Heart left ventricle (tissue), 16 donors: ENCODE measurements at regions not wholly inside any gene's neighbourhood (a gene's known extent, or its start where the extent isn't known, plus 50 kb on each side); places are given as distances from the start of the nearest gene placed in this dataset.

Experiments used
- ATAC-seq, 4 donors: fragments of 200-7000 bp; cut with Tn5 transposase; one replicate each; pipeline ENCODE4 v1.9.1; 2020 to 2022; ENCODE audit warnings: moderate library complexity in 4 of 4, mild to moderate bottlenecking in 3 of 4, moderate number of reproducible peaks in 1 of 4
- DNase-seq, 5 donors: peaks; one replicate each; pipeline ENCODE4 v3.0.0-alpha.2; 2020
- H3K27ac ChIP-seq, 12 donors: fragments of 200-600 bp; sonication (generic) in 4 of 12; one replicate each; pipeline versions ENCODE4 v1.5.0 to v1.8.0; 2016 to 2022; ENCODE audit warnings: mild to moderate bottlenecking in 2 of 12
- H3K27me3 ChIP-seq, 9 donors: fragments of 200-600 bp; sonication (generic) in 2 of 9; one replicate each; pipeline versions ENCODE4 v1.5.1 to v1.8.0; 2016 to 2022; ENCODE audit warnings: mild to moderate bottlenecking in 3 of 9
- H3K36me3 ChIP-seq, 9 donors: fragments of 200-600 bp; sonication (generic) in 2 of 9; one replicate each; pipeline versions ENCODE4 v1.5.0 to v1.8.0; 2018 to 2022; ENCODE audit warnings: mild to moderate bottlenecking in 2 of 9
- H3K4me1 ChIP-seq, 12 donors: fragments of 200-600 bp; sonication (generic) in 4 of 12; one replicate each; pipeline versions ENCODE4 v1.5.0 to v1.8.0; 2016 to 2022; ENCODE audit warnings: mild to moderate bottlenecking in 3 of 12
- H3K4me3 ChIP-seq, 12 donors: fragments of 200-600 bp; sonication (generic) in 4 of 12; one replicate each; pipeline versions ENCODE4 v1.5.0 to v1.8.0; 2017 to 2022; ENCODE audit warnings: mild to moderate bottlenecking in 9 of 12, moderate library complexity in 4 of 12
- H3K9me3 ChIP-seq, 12 donors: fragments of 200-600 bp; sonication (generic) in 4 of 12; one replicate each; pipeline versions ENCODE4 v1.5.0 to v1.8.0; 2016 to 2022; ENCODE audit warnings: mild to moderate bottlenecking in 1 of 12
- CTCF ChIP-seq, 12 donors: fragments of 200-600 bp; sonication (generic) in 4 of 12; IDR thresholded peaks; one replicate each; pipeline versions ENCODE4 v1.5.0 to v1.8.0; 2018 to 2022; ENCODE audit warnings: antibody characterized with exemption in 12 of 12, mild to moderate bottlenecking in 5 of 12
- POLR2A ChIP-seq, 2 donors: fragments of 450-650 bp; IDR thresholded peaks; one replicate each; pipeline ENCODE4 v1.6.1; 2017; ENCODE audit warnings: antibody characterized with exemption in 2 of 2, mild to moderate bottlenecking in 2 of 2, moderate library complexity in 2 of 2
- WGBS, 4 donors: extraction: QIAGEN DNeasy Blood & Tissue Kit in 2 of 4; methylation state at CpG; one replicate each; pipeline versions ENCODE4 v1.1.5 to v1.1.7; 2013 to 2018; 5-methylcytosine and 5-hydroxymethylcytosine counted together
- intact Hi-C, 10 donors: fragments of 100-400 bp; cut with DNase I; formaldehyde crosslinking; loops; one replicate each; pipeline versions ENCODE4 v1.11.1 to v1.14.2; 2022
- donor health status: ischemic (EF 13 %, LVEDD 7.1; RV severe dilation, severe dysfunction).
- donor health status: healthy with polysubstance abuse.
- donor health status: DM: no; HTN: yes; CAD: no.
- donor health status: DM: no; HTN: no; CAD: no.
- donor health status: ischemic (EF 25% LVEDD 6.9; RV normal size, moderate dysfunction).
- donor health status: ischemic (EF 25% LVEDD 5.7; RV mildly dilated, moderate dysfunction).
- donor health status: healthy.
- donor health status: DM: yes; HTN: yes; CAD: no.
- donor health status: ischemic (EF 35%, LVEDD 5.7; RV mildly dilated, moderate dysfunction).
- donor health status: nonischemic (EF 11% LVEDD 7.7; RV severe dilation, severe dysfunction).
- donor health status: DM: yes; HTN: yes; CAD: no.
- donor health status: PGD.
- donor health status: ischemic (EF 29% LVEDD 5.4; RV normal size, mild dysfunction).
- donor health status: nonischemic (EF 23%, LVEDD 6.1; RV moderate dilation, normal function).

- Histone ChIP-seq H3K36me3 (no peaks in the 10 kb centered on the region), H3K27me3 (no peaks in the 10 kb centered on the region), H3K4me1 (peaks cover 0 to 4% (median 0%) of the 10 kb centered on the region in 12 donors), H3K4me3 (no peak overlapping the region), H3K27ac (no peak overlapping the region), H3K9me3 (no peaks in the 10 kb centered on the region)
- intact Hi-C loops, result loop anchor here in 2 of 10 donors (10.0 kb wide), 2 partner anchors 112 to 302 kb away; no protein-coding TSS in a partner anchor
- no peak for ATAC-seq
- no peak for DNase-seq
- TF ChIP-seq CTCF (IDR thresholded peaks at IDR 0.05), result no peak
- TF ChIP-seq POLR2A (IDR thresholded peaks at IDR 0.05), result no peak
- 75 to 76% (median 75%) methylated on average over 6 of the region's 6 CpGs for WGBS, 4 donors
These were observed 734.0 kb upstream of the NR2F2 start for GRCh38 chr15:95596496-95596895.

GRCh38 chr15:95598251-95598855 lies 732.1 kb upstream of the NR2F2 start:
- H3K27ac ChIP-seq, result no peak overlapping the region
- intact Hi-C loops, result loop anchor here in 2 of 10 donors (10.0 kb wide), 2 partner anchors 114 to 304 kb away; no protein-coding TSS in a partner anchor
- H3K27me3 ChIP-seq, result no peaks in the 10 kb centered on the region
- peaks cover 0 to 4% (median 0%) of the 10 kb centered on the region in 12 donors for H3K4me1 ChIP-seq
- 73 to 86% (median 83%) methylated on average over 8 of the region's 8 CpGs for WGBS, 4 donors
- H3K9me3 ChIP-seq, result no peaks in the 10 kb centered on the region
- TF ChIP-seq POLR2A (IDR thresholded peaks at IDR 0.05) (no peak), CTCF (IDR thresholded peaks at IDR 0.05) (no peak)
- DNase-seq (no peak), ATAC-seq (no peak)
- H3K4me3 ChIP-seq, result no peak overlapping the region
- H3K36me3 ChIP-seq, result no peaks in the 10 kb centered on the region

- ATAC-seq (no peak), DNase-seq (no peak)
- intact Hi-C loops, result loop anchor here in 5 of 10 donors (10.0 kb wide), 5 partner anchors 146 to 744 kb away; no protein-coding TSS in a partner anchor
- no peaks in the 10 kb centered on the region for H3K36me3 ChIP-seq
- no peak overlapping the region for H3K27ac ChIP-seq
- H3K27me3 ChIP-seq, result no peaks in the 10 kb centered on the region
- no peak overlapping the region for H3K4me3 ChIP-seq
- peaks cover 0 to 23% (median 8%) of the 10 kb centered on the region in 12 donors for H3K4me1 ChIP-seq
- H3K9me3 ChIP-seq, result no peaks in the 10 kb centered on the region
- WGBS, 4 donors, result 94 to 98% (median 96%) methylated on average over 2 of the region's 2 CpGs
- TF ChIP-seq POLR2A (IDR thresholded peaks at IDR 0.05) (no peak), CTCF (IDR thresholded peaks at IDR 0.05) (no peak)
These were observed 730.1 kb upstream of the NR2F2 start for GRCh38 chr15:95600367-95600766.

- H3K36me3 ChIP-seq, result no peaks in the 10 kb centered on the region
- intact Hi-C loops, result loop anchor here in 5 of 10 donors (10.0 kb wide), 5 partner anchors 146 to 744 kb away; no protein-coding TSS in a partner anchor
- DNase-seq (no peak), ATAC-seq (no peak)
- no peaks in the 10 kb centered on the region for H3K27me3 ChIP-seq
- H3K4me3 ChIP-seq, result no peak overlapping the region
- WGBS, 4 donors, result 96 to 99% (median 98%) methylated on average over 3 of the region's 3 CpGs
- H3K27ac ChIP-seq, result no peak overlapping the region
- H3K4me1 ChIP-seq, result peaks cover 0 to 25% (median 9%) of the 10 kb centered on the region in 12 donors
- H3K9me3 ChIP-seq, result no peaks in the 10 kb centered on the region
- no peak for TF ChIP-seq POLR2A (IDR thresholded peaks at IDR 0.05)
- TF ChIP-seq CTCF (IDR thresholded peaks at IDR 0.05), result no peak
These were observed 729.6 kb upstream of the NR2F2 start for GRCh38 chr15:95600884-95601283.
